Activated CD4-positive, alpha-beta T cell treated with anti-CD3 and anti-CD28 coated beads for 24 hours (primary cell): ENCODE measurements at regions not wholly inside any gene's neighbourhood (a gene's known extent, or its start where the extent isn't known, plus 50 kb on each side); places are given as distances from the start of the nearest gene placed in this dataset.

ENCODE experiments used
- DNase-seq, 2 donors: peaks; one replicate each; pipeline ENCODE4 v3.0.0-alpha.2; 2020; ENCODE audit warnings: low read depth in 2 of 2

DNA sequence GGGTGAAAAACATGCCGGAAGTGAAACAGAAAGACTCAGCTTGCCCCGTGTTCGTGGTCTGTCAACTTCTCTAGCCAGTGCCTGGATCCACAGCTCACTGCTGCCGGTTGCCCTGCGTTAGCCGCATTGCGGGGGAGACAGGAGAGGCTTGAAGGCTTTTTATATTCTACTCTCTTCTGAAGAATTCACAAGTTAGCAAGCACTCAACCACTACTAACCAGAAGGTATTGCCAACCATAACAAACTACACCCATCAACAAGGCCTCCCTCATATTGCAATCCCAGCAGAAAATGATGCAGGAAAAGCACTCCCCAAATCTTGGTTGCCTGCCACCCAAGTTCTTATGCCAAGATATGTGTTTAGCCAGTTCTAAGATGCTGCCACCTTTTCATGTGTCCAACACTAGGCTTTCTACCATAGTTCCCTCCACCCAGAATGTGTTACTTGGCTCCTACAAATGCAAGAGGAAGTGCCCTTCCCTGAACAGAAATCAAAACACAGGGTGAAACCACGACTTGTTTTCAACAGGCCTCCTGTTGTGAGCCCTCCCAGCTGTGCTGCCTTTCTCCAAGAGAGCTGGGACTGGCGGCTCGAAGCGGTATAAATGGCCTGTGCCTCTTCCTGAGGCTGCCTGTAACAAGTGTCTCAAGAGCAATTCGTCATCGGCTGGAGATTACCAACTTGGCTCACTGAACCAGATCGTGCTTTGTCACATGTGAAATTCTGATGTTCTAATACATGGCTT is 129.0 kb downstream of the SNX18 start:
- DNase-seq, result peak; percentile 26 to 42

- DNase-seq, result no peak
These were observed 128.4 kb downstream of the SNX18 start for GRCh38 chr5:54645882-54646355.

DNA sequence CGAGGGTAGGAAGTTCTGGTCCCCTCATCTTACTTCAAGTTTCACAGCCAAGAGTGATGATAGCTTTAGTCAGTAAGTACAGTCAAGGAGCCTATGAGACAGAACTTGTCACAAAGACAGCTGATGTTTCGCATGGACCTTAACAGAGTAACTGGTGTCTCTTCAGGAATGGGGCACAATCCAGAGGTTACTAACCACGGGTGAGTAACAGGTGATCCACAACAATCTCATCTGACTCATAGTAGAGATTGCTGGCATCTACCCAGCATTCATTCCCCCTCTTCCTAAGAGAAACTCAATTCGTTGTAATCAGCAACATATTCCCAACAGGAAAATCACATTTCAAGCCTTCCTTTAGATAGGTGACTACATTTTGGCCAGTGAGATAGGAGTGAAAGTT is 126.7 kb downstream of the SNX18 start:
- no peak for DNase-seq

DNA sequence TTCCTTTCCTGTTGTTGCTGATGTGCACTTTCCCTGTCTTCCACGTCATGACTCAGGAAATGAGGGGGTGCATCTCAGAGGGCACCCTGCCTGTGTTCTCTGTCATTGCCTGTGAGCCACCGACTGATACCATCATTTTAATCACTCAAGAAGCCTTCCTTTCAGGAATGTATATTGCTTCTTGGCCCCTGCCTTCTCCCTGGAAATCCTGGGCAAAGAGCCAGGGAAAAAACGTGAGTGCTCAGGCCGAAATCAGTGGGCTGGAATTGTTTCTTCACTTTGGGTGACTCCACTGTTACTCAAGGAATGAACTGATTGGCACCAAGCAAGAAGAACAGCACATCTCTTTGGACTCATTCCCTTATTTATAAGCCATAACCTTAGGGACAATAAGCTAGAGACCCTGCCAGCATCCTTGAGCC is 126.1 kb downstream of the SNX18 start:
- no peak for DNase-seq

DNA sequence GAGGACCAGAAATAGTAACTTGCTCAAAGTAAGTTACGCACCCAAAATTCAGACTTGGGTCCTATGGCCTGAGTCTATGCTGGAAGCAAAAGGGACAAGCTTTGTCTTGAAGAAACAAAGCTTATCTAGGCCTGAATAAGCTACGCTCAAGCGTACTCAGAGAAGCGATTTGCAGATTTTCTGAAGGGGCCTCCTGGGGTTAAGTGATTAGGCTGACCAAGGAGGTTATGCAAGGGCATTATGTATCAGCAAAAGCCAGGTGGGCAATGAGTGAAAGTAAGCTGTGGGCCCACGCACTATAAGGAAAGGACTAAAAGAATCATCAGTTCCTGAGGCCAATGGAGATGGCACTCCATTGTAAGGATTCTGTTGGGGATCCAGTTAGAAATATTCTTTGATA is 122.1 kb downstream of the SNX18 start:
- DNase-seq, result no peak

- no peak for DNase-seq
These were observed 120.5 kb downstream of the SNX18 start for GRCh38 chr5:54638106-54638505.

- DNase-seq, result no peak
These were observed 120.1 kb downstream of the SNX18 start for GRCh38 chr5:54637654-54638053.

GRCh38 chr5:54634089-54634488 is 116.5 kb downstream of the SNX18 start:
- DNase-seq, result no peak

GRCh38 chr5:54632131-54632701 is 114.7 kb downstream of the SNX18 start:
- no peak for DNase-seq

GRCh38 chr5:54630738-54631359 is 113.3 kb downstream of the SNX18 start:
- DNase-seq, result no peak

DNA sequence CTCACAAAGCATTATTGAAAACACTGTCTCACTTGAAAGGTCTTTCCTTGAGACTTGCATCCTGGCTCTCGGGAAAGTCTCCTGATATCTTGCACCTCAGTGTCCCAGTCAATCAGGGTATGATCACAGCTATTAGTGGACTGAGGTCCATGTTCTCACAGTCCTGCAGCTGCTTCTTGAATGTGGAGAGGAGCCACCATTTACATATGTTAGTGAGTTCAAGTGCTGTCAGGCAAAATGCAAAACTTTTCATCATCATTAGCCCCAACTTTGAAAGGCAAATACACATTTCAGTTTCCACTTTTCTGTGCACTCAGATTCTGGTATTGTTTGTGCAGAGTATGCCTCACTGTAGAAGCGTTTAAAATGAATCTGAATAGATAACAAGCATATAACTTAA is 111.6 kb downstream of the SNX18 start:
- no peak for DNase-seq

DNA sequence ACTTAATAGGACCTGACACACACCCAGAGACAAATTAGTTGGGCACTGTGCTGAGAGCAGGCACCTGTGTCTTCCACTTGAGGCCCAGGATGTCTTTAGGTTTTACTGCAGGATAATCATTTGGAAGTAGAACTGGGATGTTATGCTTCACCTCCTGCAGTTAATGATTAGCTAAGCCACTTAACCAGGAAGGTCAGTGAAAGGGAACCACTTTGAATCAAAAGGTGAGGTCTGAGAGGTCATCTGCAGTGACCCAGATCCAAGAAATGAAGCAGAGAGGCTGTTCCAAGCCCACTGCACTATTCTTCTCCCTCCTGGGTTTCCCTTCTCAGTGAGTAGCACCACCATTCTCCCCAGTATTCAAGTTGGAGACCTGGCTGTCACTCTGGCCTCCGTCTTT is 110.5 kb downstream of the SNX18 start:
- DNase-seq, result no peak

DNA sequence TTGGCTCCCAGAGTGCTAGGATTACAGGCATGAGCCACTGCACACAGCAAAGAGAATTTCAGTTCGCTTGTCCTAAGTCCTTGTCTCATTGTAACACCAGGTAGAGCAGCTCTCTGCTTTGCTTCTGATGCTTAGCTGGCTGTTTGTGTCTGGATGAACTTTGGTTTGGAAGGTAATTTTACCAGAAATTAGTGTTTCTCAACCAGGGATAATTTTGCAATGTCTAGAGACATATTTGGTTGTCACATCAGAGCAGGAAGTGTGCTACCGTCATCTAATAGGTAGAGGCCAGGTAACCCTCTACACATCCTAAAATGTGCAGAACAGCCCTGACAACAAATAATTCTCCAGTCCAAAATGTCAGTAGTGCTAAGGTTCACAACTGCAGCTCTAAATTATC is 108.8 kb downstream of the SNX18 start:
- no peak for DNase-seq

- DNase-seq, result no peak
These were observed 107.4 kb downstream of the SNX18 start for GRCh38 chr5:54624805-54625568.

DNA sequence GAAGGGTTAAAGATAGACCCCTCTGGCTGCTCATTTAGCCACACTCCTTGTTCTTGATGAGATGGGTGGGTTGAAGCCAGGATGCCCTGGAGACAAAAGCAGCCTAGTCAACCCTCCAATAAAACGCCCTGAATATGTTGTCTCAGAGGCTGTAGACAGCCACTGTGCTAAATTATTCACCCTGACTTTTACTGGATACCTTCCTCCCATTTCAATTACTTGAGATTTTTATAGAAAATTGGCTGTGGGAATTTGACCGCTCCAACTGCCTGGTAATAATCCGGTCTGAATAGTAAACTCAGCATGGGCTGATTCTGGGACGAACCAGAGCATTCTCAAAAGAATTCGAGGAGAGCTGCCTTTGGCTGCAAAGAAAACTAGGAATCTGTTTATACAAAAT is 104.2 kb downstream of the SNX18 start:
- DNase-seq, result no peak

GRCh38 chr5:54621048-54621447 is 103.5 kb downstream of the SNX18 start:
- DNase-seq, result no peak

DNA sequence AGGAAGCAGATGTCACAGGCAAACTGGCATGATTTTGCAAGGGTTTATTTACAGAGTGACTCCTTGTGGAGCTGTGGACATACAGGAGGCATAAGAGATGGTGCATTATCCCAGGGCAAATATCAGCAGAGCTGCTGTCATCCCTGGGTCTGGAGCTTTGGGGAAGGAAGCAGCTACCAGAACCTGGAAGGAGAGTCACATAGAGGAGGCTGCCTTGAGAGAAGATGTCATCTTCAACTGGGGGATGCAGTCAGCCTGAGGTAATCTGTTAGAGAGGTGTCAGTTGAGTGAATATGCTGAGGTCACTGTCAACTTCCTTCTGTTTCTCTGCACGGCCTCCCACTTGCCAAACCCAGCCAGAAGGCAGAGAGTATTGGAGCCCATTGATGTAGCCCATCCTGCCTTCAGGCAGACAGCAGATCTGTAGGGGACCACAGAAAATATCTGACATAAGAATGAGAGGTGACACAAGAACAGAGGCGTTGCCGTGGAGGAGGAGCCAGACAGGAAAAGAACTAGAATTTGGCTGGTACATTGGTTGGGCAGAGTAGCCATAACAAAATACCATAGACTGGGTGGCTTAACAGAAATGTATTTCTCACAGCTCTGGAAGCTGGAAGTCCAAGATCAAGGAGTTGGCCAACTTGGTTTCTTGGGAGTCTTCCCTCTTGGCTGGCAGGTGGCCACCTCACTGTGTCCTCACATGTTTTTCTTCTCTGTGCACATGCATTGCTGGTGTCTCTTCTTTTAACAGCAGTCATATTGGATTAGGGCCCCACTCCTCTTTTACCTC is 102.8 kb downstream of the SNX18 start:
- DNase-seq, result no peak

GRCh38 chr5:54619731-54620130 is 102.2 kb downstream of the SNX18 start:
- no peak for DNase-seq

DNA sequence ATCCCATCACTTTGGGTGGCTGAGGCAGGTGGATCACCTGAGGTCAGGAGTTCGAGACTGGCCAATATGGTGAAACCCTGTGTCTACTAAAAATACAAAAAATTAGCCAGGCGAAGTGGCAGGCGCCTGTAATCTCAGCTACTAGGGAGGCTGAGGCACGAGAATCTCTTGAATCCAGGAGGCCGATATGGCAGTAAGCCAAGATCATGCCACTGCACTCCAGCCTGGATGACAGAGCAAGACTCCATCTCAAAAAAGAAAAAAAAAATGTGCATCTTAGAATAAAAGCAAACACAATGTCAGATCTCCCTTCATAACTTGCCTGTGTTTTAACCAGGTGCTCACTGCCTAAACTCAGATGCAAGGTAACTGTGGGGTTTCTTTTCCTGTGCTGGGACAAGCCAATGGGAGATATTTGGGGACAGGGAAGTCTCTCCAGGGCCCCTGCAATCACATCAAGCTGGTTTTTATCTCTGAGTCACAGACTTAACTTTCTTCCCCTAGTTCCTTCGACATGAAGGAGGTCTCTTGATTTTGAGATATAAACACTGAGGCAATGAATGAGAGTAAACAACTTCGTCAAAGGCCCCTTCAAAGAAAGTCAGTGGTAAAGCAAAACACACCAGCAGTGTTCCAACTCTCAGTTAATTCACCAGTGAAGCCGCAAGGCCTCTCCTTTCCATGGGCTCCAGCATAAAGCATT is 99.1 kb downstream of the SNX18 start:
- DNase-seq, result no peak

DNA sequence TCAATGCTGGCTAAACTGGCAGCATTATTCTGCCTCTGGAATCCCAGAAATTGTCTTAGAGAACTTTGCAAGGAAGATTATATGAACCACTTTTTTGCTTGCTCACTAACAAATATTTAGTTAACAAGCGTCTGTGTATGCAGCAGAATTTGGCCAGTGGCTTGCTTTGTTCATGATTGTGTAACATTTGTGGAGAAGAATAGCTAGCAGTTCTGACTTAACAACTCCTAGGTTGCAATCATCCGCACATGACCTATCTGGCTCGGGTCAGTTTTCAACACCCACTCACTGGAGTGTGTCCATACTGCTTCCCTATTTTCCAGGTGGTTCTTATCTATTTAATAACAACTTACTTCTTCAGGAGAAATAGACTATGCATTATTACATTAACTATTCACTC is 98.5 kb downstream of the SNX18 start:
- no peak for DNase-seq

DNA sequence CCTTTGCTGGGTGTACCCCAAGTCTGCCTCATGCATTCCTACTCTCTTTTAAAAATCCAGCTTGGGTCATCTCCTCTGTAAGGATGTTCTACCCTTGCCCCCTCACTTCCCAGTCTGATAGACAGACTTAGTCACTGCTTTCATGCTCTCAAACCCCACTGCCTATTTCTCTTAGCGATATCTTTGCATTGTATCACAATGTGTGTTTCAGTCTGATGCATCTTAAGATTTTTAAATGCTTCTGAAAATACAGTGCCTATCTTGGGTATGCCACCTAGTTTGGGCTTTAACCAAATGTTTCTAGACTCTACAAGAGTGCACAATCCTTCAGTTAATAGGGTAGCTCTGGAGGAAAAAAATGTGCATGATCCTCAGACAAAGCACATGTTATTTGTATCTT is 97.8 kb downstream of the SNX18 start:
- no peak for DNase-seq
